Gastrocnemius medialis (tissue), 4 donors: ENCODE measurements at regions not wholly inside any gene's neighbourhood (a gene's known extent, or its start where the extent isn't known, plus 50 kb on each side); places are given as distances from the start of the nearest gene placed in this dataset.

Source experiments
- CTCF ChIP-seq, 5 experiments: fragments of 450-650 bp in 3 of 5; fragments of 200-600 bp in 2 of 5; sonication (generic) in 2 of 5; IDR thresholded peaks in 4 of 5; conservative IDR thresholded peaks in 1 of 5; 1 replicate in 4 of 5; 2 replicates in 1 of 5; pipeline ENCODE4 v1.5.1; 2016 to 2019; ENCODE audit warnings: antibody characterized with exemption in 5 of 5, mild to moderate bottlenecking in 3 of 5, moderate library complexity in 3 of 5
- POLR2A ChIP-seq, 2 donors: fragments of 450-650 bp; IDR thresholded peaks; one replicate each; pipeline ENCODE4 v1.6.1; 2017; ENCODE audit warnings: antibody characterized with exemption in 2 of 2, mild to moderate bottlenecking in 2 of 2, moderate library complexity in 2 of 2

GRCh38 chr20:48281501-48281900, 496.2 kb upstream of the SULF2 start:
- no peak for TF ChIP-seq CTCF (IDR thresholded peaks at IDR 0.05 in 4 of 5, conservative IDR thresholded peaks at IDR 0.05 in 1 of 5)
- no peak for TF ChIP-seq POLR2A (IDR thresholded peaks at IDR 0.05)
